C1 segment of cervical spinal cord (tissue), 14 donors: ENCODE measurements at regions not wholly inside any gene's neighbourhood (a gene's known extent, or its start where the extent isn't known, plus 50 kb on each side); places are given as distances from the start of the nearest gene placed in this dataset.
A peak's percentile ranks its signal among the peaks of the same experiment; 100 is the strongest.
"Not testable (repeated sequence)": the region's sequence is repeated elsewhere in the genome, so short reads cannot be mapped to it uniquely, and the experiment has no call there.

Experiments used
- DNase-seq, 14 donors: peaks; one replicate each; lab custom pipeline; 2025; lab: John Stamatoyannopoulos, UW

GRCh38 chr5:9858043-9858442 lies 227.9 kb upstream of the TAS2R1 start:
- no peak for DNase-seq

DNA sequence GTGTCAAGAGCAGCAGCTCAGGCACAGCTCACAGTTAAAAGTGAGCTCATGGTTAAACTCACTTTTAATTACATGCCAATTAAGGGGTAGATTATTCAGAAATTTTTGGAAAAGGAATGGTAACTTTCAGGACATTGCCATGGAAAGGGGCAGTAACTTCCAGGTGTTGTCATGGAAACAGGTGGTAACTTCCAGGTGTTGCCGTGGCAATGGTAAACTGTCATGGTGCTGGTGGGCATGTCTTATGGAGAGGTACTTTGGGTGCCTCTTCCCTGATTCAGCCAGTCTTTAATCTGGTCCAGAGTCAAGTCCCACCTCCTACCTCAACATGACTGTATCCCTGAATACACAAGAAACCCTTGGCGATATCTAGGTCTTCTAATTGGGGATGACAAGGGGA lies 223.2 kb upstream of the TAS2R1 start:
- DNase-seq, result no peak

- DNase-seq, result no peak
Measured at GRCh38 chr5:9852671-9853070, 222.5 kb upstream of the TAS2R1 start.

DNA sequence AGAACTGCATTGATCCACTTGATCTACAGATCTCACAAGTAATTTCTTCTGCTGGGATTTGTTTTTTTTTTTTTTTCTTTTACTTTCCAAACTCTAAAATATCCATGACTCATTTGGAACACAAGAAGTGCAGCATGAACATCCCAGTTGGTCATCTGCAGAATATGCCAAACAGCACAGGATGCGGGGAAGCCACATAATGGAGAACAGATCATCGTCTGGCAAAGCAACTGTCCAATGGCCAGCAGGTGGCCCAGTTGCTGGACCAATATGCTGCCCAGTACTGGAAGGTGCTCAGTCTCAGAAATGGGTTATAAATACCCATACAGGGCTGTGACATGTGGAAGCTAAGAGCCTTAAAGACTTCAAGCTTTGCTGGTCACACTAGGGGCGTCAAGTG lies 221.3 kb upstream of the TAS2R1 start:
- peak in 2 of 14 donors; percentile 17 to 92 for DNase-seq

DNA sequence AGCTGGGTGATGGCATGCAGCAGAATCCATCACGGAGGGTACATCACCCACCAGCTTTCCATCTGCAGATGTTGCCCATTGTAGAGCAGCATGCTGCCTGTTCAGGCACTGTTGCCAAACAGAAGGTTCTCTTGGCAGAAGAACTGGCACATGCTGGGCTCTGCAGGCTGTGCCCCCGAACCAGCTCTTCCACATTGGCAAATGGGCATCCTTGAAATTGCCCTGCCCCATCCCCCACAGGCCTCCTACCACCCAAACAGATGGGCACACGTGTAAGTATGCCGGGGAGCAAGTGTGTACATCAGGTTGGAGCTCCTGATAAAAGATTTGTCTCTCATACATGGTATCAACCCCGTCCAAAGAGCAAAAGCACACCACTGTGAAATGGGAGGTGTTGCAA lies 220.3 kb upstream of the TAS2R1 start:
- peak in 2 of 14 donors; percentile 7 to 89 for DNase-seq

GRCh38 chr5:9847631-9848030 lies 217.5 kb upstream of the TAS2R1 start:
- no peak for DNase-seq

GRCh38 chr5:9845185-9845584 lies 215.0 kb upstream of the TAS2R1 start:
- DNase-seq, result no peak

- DNase-seq, result peak in 1 of 14 donors; percentile 50
Measured at GRCh38 chr5:9841516-9842170, 211.5 kb upstream of the TAS2R1 start.

DNA sequence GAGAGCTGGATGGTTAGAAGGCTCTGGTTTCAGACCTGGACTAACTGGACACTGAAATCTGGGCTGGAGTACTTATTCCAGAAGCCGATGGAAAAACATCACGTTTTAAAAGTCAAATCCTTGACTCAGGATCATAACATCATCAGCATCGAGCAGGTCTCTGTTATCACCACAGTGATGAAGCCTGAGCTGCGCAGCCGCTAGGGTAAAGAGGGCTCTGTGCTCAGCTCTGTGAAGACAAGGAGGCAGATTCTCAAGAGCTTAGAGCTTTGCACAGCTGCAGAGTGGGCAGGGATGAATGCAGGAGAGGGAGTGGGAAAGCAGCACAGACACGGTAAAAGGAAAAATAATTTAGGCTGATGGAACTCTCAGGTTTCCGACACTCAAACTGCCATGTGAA lies 208.8 kb upstream of the TAS2R1 start:
- DNase-seq, result no peak

DNA sequence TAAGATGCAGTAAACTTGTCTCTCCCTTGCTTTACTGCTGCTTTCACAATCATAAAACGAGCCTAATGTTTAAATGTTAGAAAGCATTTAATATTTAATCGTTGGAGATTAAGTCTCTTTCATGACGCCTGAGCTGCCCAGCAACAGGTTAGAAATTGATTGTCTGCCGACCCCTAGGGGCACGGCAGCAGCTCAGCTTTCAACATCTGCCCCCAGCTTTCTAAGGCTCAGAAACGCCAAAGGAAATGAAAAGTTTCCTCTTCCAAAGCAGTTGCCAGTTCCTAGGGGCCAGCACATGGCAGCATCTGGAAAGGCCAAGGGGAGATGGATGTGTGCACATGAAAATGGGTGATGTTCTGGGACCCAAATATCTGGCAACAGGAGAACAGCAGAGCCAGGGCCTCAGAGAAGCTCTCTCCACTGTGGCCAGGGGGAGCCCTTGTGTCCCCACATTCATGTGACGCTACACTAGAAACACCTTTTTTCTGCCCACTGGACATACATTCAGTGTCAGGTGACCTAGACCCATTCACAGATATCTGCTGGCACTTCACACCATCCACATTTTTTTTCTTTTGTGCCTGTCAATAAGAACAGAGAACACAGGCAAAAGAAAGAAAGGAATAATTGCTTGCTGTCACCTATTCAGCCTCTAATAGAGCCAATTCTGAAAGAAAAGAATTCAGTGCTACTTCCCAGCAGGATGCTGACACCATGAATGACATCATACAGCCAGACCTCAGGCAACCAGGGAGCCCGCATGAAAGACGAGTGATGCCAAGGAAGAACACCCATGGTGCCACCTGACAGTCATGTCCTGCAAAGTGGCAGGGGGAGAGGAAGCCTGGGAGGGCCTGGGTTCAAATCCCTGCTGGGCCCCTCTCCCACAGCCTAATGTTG lies 205.0 kb upstream of the TAS2R1 start:
- no peak for DNase-seq

- DNase-seq, result no peak
Measured at GRCh38 chr5:9833871-9834270, 203.7 kb upstream of the TAS2R1 start.

- no peak for DNase-seq
Measured at GRCh38 chr5:9832921-9833320, 202.8 kb upstream of the TAS2R1 start.

- DNase-seq, result no peak
Measured at GRCh38 chr5:9831823-9832222, 201.7 kb upstream of the TAS2R1 start.

- no peak for DNase-seq
Measured at GRCh38 chr5:9830184-9830583, 200.0 kb upstream of the TAS2R1 start.

GRCh38 chr5:9829621-9830020 lies 199.5 kb upstream of the TAS2R1 start:
- no peak for DNase-seq

DNA sequence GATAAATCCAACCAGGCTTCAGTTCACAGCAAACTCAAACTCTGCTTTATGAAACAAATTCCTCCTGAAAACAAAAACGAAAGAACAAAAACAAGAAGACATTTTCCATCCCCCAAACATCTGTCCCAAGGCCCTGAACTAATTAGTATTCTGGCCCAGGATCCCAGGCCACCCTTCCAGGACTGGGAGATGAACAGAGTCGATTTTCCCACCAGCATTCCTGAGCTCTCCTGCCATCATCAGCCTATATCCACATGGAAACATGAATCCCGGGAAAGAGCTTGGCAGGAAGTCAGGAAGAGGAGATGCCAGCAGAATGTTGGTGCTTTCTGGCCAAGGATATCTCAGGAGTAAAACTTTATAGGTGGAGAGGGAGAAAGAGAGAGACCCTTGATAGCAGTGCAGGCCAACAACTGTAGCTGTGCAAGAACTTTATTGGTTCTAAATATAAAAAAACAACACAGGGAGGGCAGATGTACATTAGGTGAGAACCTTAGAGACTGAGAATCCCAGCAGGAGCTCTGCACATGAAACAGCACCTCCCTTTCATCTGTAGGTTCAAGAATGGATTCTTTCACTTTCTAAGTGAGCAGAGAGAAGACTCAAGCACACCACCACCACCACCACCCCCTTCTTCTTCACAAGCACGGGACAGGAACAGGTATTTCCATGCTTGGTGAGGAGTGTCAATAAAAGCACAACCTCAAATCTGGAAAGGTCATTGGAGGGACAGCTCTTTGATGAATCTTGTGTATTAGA lies 190.7 kb upstream of the TAS2R1 start:
- DNase-seq, result no peak

DNA sequence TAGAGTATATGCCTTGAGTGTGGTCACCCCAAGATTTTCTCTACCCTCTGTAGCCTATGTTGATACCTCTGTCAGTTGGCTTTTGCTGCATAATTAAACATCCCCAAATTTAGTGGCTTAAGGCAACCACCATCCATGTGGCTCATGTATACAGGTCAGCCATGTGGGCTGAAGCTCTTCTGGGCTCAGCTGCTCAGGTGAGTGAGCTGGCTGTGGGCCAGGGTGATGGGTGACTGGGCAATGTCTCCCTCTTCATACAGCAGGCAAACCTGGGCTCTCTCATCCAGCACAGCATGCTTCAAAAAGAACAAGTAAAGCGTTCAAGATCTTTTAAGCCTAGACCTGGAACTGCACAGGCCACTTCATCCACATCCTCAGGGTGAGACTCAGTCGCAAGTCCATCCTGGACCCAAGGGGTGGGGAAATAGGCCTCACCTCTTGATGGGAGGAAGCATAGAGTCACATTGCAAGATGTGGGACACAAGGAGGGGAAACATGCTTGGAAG lies 188.2 kb upstream of the TAS2R1 start:
- DNase-seq, result no peak

DNA sequence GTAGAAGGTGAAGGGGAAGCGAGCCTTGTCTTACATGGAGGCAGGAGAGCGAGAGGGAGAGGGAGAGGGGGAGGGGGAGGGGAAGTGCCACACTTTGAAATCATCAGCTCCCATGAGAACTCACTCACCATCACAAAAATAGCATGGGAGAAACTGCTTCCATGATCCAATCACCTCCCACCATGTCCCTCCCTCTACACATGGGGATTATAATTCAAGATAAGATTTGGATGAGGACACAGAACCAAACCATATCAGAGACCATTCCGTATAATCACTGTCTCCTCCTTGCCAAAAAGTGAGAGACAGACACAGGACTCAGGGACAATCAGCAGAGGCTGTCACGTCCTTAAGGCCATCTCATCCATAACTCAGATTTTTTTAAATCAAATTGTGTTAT lies 187.7 kb upstream of the TAS2R1 start:
- no peak for DNase-seq

DNA sequence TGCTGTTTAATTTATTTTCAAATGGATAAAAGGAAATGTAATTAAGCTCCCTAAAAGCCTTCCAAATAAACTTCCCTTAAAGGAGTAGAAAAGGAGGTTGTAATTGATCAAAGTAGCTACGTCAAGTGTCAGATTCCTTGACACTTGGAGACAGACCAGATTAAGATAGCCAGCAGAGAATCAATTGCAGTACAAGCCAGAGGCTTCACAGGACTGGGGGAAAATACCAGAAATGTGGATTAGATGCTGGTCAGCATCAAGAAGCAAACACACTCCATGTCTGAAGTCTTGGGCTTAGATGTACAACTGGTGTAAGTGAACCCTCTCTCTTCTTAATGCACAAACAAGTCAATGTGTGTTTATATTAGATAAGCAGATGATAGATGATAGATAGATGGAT lies 184.9 kb upstream of the TAS2R1 start:
- DNase-seq, result no peak

- DNase-seq, result no peak
Measured at GRCh38 chr5:9813305-9813704, 183.2 kb upstream of the TAS2R1 start.

- not testable (repeated sequence) for DNase-seq
Measured at GRCh38 chr5:9807366-9807765, 177.2 kb upstream of the TAS2R1 start.

DNA sequence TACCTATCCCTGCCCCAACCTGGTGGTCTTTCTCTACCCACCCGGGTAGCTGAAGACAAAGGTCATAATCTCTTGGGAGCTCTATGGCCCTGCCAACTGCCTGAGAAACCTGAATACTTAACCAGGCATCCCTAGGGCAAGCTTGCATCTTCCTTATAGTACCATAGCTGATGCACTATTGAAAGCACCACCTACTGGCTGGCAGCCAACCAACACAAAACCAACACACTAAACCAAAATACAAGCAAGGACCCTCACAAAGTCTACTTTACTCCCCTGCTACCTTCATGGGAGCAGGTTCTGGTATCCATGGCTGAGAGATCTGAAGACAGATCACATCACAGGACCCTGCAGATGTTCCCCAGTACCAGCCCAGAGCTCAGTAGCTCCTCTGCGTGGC lies 171.8 kb upstream of the TAS2R1 start:
- DNase-seq, result no peak
